Uterus (tissue), 3 donors: ENCODE measurements at regions not wholly inside any gene's neighbourhood (a gene's known extent, or its start where the extent isn't known, plus 50 kb on each side); places are given as distances from the start of the nearest gene placed in this dataset.

Experiments
- DNase-seq, 2 donors: peaks; one replicate each; pipeline ENCODE4 v3.0.0-alpha.2; 2019 to 2020
- H3K27ac ChIP-seq, 2 donors: fragments of 200-600 bp; sonication (generic); 1 replicate in 1 of 2; 2 replicates in 1 of 2; pipeline ENCODE4 v1.5.1; 2016 to 2018
- H3K27me3 ChIP-seq, 2 donors: fragments of 200-600 bp; sonication (generic); one replicate each; pipeline ENCODE4 v1.5.1; 2018 to 2019; ENCODE audit warnings: control low read depth in 1 of 2
- H3K36me3 ChIP-seq, 2 donors: fragments of 200-600 bp; sonication (generic); one replicate each; pipeline ENCODE4 v1.5.1; 2019; ENCODE audit warnings: control low read depth in 1 of 2
- H3K4me1 ChIP-seq, 2 donors: fragments of 200-600 bp; sonication (generic); one replicate each; pipeline ENCODE4 v1.5.1; 2018 to 2019; ENCODE audit warnings: control low read depth in 1 of 2
- H3K4me3 ChIP-seq, 2 donors: fragments of 200-600 bp; sonication (generic); 1 replicate in 1 of 2; 2 replicates in 1 of 2; pipeline ENCODE4 v1.5.1; 2018 to 2019; ENCODE audit warnings: mild to moderate bottlenecking in 1 of 2
- H3K9me3 ChIP-seq, 2 donors: fragments of 200-600 bp; sonication (generic); one replicate each; pipeline ENCODE4 v1.5.1; 2019; ENCODE audit warnings: control low read depth in 1 of 2
- POLR2A ChIP-seq, 2 donors: fragments of 450-650 bp; IDR thresholded peaks; one replicate each; pipeline ENCODE4 v1.6.1; 2016; ENCODE audit warnings: antibody characterized with exemption in 2 of 2, mild to moderate bottlenecking in 1 of 2, moderate library complexity in 1 of 2
- intact Hi-C: fragments of 100-400 bp; cut with DNase I; formaldehyde crosslinking; loops from one replicate; pipeline ENCODE4 v1.15.1; 2023; ENCODE audit warnings: low total_unique reads
- TF ChIP-seq, protein P1 (sequence below), 4 experiments: fragments of 200-600 bp in 2 of 4; fragments of 450-650 bp in 2 of 4; sonication (generic) in 2 of 4; IDR thresholded peaks; one replicate each; pipeline ENCODE4 v1.5.1; 2016 to 2019; ENCODE audit warnings: antibody characterized with exemption in 4 of 4, mild to moderate bottlenecking in 2 of 4, moderate library complexity in 1 of 4
- donor health status: DM: yes; HTN: yes; CAD: no.

DNA sequence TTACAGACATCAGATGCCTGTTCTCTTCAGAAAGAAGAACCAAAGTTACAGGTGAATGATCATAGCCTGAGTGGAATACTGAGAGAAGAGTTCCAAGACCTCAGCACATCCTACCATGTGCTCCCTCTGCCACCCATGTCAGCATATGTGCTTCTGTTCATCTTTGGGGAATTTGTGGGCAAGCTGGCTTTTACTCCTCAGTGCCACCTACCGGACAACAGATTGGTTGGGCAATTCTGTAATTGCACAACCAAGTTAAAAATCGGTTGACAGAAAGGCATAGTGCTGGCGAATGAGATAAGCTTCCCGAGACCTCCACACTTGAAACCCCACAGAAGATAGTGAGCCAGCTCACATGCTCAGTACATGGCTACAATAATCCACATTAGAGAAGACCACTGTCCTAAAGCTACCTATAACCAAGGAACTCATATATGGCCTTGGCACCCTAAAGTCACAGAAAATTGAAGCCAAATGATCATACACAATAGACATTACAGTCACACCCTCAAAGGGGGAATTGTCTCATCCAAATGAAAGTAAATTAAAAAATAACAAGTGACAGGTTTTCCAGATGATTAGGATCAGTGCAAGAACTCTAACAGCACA, 1238.0 kb upstream of the NUDT12 start:
- Histone ChIP-seq H3K36me3 (no peaks in the 10 kb centered on the region), H3K9me3 (no peaks in the 10 kb centered on the region), H3K4me1 (no peaks in the 10 kb centered on the region), H3K27me3 (no peaks in the 10 kb centered on the region), H3K27ac (no peak overlapping the region), H3K4me3 (no peak overlapping the region)
- intact Hi-C loops = no loop called here
- DNase-seq = no peak
- TF ChIP-seq, protein P1, sequence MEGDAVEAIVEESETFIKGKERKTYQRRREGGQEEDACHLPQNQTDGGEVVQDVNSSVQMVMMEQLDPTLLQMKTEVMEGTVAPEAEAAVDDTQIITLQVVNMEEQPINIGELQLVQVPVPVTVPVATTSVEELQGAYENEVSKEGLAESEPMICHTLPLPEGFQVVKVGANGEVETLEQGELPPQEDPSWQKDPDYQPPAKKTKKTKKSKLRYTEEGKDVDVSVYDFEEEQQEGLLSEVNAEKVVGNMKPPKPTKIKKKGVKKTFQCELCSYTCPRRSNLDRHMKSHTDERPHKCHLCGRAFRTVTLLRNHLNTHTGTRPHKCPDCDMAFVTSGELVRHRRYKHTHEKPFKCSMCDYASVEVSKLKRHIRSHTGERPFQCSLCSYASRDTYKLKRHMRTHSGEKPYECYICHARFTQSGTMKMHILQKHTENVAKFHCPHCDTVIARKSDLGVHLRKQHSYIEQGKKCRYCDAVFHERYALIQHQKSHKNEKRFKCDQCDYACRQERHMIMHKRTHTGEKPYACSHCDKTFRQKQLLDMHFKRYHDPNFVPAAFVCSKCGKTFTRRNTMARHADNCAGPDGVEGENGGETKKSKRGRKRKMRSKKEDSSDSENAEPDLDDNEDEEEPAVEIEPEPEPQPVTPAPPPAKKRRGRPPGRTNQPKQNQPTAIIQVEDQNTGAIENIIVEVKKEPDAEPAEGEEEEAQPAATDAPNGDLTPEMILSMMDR (IDR thresholded peaks at IDR 0.05) = no peak
- no peak for TF ChIP-seq POLR2A (IDR thresholded peaks at IDR 0.05)

DNA sequence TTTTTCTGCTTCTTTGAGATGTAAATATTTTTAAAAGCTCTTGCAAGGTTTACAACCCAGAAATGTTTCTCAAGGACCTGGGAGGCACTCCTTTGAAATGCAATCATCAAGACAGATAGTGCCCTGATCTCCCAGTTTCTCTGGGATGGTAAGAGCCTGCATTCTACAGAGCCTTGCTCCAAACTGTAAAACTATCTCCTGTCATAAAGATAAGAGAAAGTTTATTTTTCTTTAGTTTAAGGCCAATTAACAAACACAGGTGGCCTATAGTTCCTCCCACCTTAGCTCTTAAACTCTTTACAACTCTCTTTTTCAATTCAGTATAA, 1231.1 kb upstream of the NUDT12 start:
- Histone ChIP-seq H3K27ac (no peak overlapping the region), H3K27me3 (no peaks in the 10 kb centered on the region), H3K4me1 (no peaks in the 10 kb centered on the region), H3K9me3 (no peaks in the 10 kb centered on the region), H3K4me3 (no peak overlapping the region), H3K36me3 (no peaks in the 10 kb centered on the region)
- no peak for DNase-seq
- intact Hi-C loops = no loop called here
- TF ChIP-seq POLR2A (IDR thresholded peaks at IDR 0.05) = no peak
- TF ChIP-seq, protein P1 (IDR thresholded peaks at IDR 0.05) = no peak

DNA sequence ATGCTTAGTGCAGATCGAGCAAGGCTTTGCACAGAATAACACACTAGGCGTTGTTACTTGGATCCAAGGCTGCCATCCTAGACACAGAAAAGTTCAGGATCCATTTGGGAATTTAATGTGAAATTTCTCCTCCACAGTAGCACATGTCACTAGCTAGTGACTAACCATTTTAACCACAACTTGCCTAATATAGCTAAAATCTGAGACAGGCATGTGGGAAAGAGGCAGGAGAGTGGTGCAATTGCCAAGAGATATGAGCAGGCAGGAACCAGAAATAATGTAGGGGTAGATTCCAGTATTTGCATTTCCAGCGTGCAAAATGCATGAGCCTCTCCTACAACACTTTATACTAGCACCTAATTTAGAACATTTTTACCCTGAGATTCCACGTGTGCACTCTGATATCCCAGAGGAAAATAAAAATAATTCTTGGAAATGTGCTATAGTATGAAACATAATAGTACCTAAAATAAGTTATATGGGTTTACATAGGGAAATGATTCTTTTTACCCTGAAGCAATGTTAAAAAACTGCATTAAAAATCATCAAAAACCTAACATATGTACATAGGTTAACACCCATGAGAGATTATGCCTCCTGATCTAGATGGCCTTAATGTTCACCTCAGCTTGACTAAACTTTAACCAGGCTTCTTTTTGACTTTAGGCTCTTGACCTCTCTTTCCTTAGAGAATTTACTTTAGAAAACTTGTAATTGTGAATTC, 1230.6 kb upstream of the NUDT12 start:
- DNase-seq = no peak
- H3K9me3 ChIP-seq = no peaks in the 10 kb centered on the region
- H3K4me1 ChIP-seq = no peaks in the 10 kb centered on the region
- TF ChIP-seq, protein P1 (IDR thresholded peaks at IDR 0.05) = no peak
- TF ChIP-seq POLR2A (IDR thresholded peaks at IDR 0.05) = no peak
- H3K27me3 ChIP-seq = no peaks in the 10 kb centered on the region
- H3K36me3 ChIP-seq = no peaks in the 10 kb centered on the region
- no peak overlapping the region for H3K4me3 ChIP-seq
- intact Hi-C loops = no loop called here
- H3K27ac ChIP-seq = no peak overlapping the region

DNA sequence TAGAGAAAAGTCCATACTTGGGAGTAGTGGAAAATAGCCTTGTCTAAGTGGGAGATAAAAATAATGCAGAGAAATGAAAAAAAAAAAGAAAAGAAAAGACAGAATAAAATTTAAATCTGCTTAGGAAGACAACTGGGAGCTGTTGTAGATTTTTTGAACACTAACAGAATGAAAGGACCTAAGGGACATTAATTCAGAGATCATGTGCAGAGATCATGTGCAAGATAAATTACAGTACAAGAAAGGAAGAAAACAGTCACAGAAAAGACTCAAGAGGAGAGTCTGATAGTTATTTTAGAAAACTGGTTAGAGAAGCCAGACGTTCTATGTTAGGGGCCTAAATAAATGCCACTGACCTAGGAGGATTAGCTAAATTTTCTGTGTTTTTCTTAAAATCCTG, 1226.8 kb upstream of the NUDT12 start:
- TF ChIP-seq, protein P1 (IDR thresholded peaks at IDR 0.05) = no peak
- no peak for TF ChIP-seq POLR2A (IDR thresholded peaks at IDR 0.05)
- no peak overlapping the region for H3K4me3 ChIP-seq
- DNase-seq = no peak
- no peaks in the 10 kb centered on the region for H3K4me1 ChIP-seq
- H3K9me3 ChIP-seq = no peaks in the 10 kb centered on the region
- no peaks in the 10 kb centered on the region for H3K36me3 ChIP-seq
- no peak overlapping the region for H3K27ac ChIP-seq
- intact Hi-C loops = no loop called here
- H3K27me3 ChIP-seq = no peaks in the 10 kb centered on the region

DNA sequence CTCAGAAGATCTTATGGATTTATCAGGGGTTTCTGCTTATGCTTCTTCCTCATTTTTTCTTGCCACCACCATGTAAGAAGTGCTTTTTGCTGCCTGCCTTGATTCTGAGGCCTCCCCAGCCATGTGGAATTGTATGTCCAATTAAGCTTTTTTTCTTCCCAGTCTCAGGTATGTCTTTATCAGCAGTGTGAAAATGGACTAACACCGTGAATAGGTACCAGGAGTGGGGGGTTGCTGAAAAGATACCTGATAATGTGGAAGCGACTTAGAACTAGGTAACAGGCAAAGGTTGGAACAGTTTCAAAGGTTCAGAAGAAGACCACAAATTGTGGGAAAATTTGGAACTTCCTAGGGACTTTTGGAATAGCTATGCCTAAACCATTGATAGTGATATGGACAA, 1222.5 kb upstream of the NUDT12 start:
- TF ChIP-seq, protein P1 (IDR thresholded peaks at IDR 0.05) = no peak
- TF ChIP-seq POLR2A (IDR thresholded peaks at IDR 0.05) = no peak

More for the DNA sequence above, 1222.5 kb upstream of the NUDT12 start:
- intact Hi-C loops = no loop called here
- Histone ChIP-seq H3K27ac (no peak overlapping the region), H3K36me3 (no peaks in the 10 kb centered on the region), H3K4me1 (no peaks in the 10 kb centered on the region), H3K4me3 (no peak overlapping the region), H3K27me3 (no peaks in the 10 kb centered on the region), H3K9me3 (no peaks in the 10 kb centered on the region)
- DNase-seq = no peak
